ENCODE measurements at regions not wholly inside any gene's neighbourhood (a gene's known extent, or its start where the extent isn't known, plus 50 kb on each side); places are given as distances from the start of the nearest gene placed in this dataset.
A peak's percentile ranks its signal among the peaks of the same experiment; 100 is the strongest.

- H3K9me3 ChIP-seq (ENCODE audit: low read length), result no peaks in the 10 kb centered on the region
- H3K27me3 ChIP-seq (ENCODE audit: insufficient read depth, low read depth, low read length), result no peaks in the 10 kb centered on the region
- H3K27ac ChIP-seq (ENCODE audit: low read length), result no peak overlapping the region
- H3K9ac ChIP-seq (ENCODE audit: low read length), result no peak overlapping the region
- no peak overlapping the region for H3K4me2 ChIP-seq (ENCODE audit: low read length)
- H2AFZ ChIP-seq (ENCODE audit: low read depth, low read length), result no peak overlapping the region
- no peak overlapping the region for H3K4me3 ChIP-seq (ENCODE audit: low read length)
- no peaks in the 10 kb centered on the region for H3K36me3 ChIP-seq (ENCODE audit: insufficient read depth, low read length)
- TF ChIP-seq SMC3 (conservative IDR thresholded peaks at IDR 0.05; ENCODE audit: poor library complexity) (no peak), POLR2AphosphoS5 (IDR thresholded peaks at IDR 0.05) (no peak), EP300 (conservative IDR thresholded peaks at IDR 0.05; ENCODE audit: poor library complexity, severe bottlenecking) (no peak)
- H3K79me2 ChIP-seq (replicated peaks; ENCODE audit: insufficient read depth, low read length), result no peaks in the 10 kb centered on the region
- no peaks in the 10 kb centered on the region for H4K20me1 ChIP-seq (ENCODE audit: insufficient read depth)
- no peaks in the 10 kb centered on the region for H3F3A ChIP-seq (ENCODE audit: insufficient read depth, low read length, poor library complexity, severe bottlenecking)
- H3K9me2 ChIP-seq (ENCODE audit: insufficient read depth, low read length), result no peaks in the 10 kb centered on the region
These were observed 68.7 kb upstream of the LARP1 start for GRCh38 chr5:154686490-154686889.

DNA sequence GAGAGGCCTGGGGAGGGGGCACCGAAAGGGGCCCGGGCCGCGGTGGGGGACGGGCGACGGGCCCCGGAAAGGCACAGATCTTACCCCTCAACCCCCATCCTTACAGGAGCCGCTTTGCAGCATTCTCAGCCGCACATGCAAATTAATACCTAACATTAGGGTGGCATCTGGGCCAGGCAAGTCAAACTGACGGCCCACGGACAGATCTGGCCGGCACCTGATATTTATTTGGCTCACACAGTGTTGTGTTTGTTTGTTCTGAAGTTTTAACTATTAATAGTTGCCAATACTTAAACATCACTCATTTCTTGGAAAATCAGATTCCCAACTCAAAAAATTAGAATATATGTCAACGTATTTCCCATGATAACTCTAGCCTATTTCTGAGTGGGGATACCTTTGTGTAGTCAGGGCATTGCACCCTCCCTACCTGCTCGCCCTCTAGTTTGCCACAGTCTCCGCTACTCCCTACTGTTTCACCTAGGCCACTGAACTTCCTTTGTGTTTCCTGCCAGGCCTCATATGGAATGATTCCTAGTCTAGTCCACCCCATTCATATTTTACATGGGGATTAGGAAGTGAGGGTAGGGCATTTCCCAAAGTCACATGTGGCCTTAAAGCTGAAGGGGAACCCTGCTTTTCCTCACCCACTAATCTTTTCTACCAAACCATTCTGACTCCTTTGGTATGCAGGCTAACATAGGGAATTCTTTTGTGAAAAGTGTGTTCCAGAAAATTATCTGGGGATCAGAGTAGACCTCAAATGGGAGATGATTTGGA lies 71.9 kb upstream of the LARP1 start:
- Histone ChIP-seq H3K9me3 (ENCODE audit: low read length) (no peaks in the 10 kb centered on the region), H3K27ac (ENCODE audit: low read length) (peak overlapping the region; percentile 20), H3K4me3 (ENCODE audit: low read length) (peak overlapping the region; percentile 69), H3K27me3 (ENCODE audit: insufficient read depth, low read depth, low read length) (no peaks in the 10 kb centered on the region), H3K9ac (ENCODE audit: low read length) (peak overlapping the region; percentile 63), H3K36me3 (ENCODE audit: insufficient read depth, low read length) (no peaks in the 10 kb centered on the region), H3K79me2 (replicated peaks; ENCODE audit: insufficient read depth, low read length) (no peaks in the 10 kb centered on the region), H3K4me2 (ENCODE audit: low read length) (peak overlapping the region; percentile 30), H2AFZ (ENCODE audit: low read depth, low read length) (peak overlapping the region; percentile 69), H4K20me1 (ENCODE audit: insufficient read depth) (no peaks in the 10 kb centered on the region), H3F3A (ENCODE audit: insufficient read depth, low read length, poor library complexity, severe bottlenecking) (no peaks in the 10 kb centered on the region), H3K9me2 (ENCODE audit: insufficient read depth, low read length) (no peaks in the 10 kb centered on the region)
- TF ChIP-seq RAD21 (conservative IDR thresholded peaks at IDR 0.05) (no peak), EZH2 (IDR thresholded peaks at IDR 0.05; ENCODE audit: borderline replicate concordance, insufficient read depth, low read length, poor library complexity, severe bottlenecking) (no peak), SMC3 (conservative IDR thresholded peaks at IDR 0.05; ENCODE audit: poor library complexity) (no peak), EP300 (conservative IDR thresholded peaks at IDR 0.05; ENCODE audit: poor library complexity, severe bottlenecking) (no peak), TAF1 (IDR thresholded peaks at IDR 0.05; ENCODE audit: low read depth) (no peak), POLR2AphosphoS5 (IDR thresholded peaks at IDR 0.05) (no peak), MXI1 (conservative IDR thresholded peaks at IDR 0.05; ENCODE audit: poor library complexity, severe bottlenecking) (no peak)
- TF ChIP-seq, protein P1, sequence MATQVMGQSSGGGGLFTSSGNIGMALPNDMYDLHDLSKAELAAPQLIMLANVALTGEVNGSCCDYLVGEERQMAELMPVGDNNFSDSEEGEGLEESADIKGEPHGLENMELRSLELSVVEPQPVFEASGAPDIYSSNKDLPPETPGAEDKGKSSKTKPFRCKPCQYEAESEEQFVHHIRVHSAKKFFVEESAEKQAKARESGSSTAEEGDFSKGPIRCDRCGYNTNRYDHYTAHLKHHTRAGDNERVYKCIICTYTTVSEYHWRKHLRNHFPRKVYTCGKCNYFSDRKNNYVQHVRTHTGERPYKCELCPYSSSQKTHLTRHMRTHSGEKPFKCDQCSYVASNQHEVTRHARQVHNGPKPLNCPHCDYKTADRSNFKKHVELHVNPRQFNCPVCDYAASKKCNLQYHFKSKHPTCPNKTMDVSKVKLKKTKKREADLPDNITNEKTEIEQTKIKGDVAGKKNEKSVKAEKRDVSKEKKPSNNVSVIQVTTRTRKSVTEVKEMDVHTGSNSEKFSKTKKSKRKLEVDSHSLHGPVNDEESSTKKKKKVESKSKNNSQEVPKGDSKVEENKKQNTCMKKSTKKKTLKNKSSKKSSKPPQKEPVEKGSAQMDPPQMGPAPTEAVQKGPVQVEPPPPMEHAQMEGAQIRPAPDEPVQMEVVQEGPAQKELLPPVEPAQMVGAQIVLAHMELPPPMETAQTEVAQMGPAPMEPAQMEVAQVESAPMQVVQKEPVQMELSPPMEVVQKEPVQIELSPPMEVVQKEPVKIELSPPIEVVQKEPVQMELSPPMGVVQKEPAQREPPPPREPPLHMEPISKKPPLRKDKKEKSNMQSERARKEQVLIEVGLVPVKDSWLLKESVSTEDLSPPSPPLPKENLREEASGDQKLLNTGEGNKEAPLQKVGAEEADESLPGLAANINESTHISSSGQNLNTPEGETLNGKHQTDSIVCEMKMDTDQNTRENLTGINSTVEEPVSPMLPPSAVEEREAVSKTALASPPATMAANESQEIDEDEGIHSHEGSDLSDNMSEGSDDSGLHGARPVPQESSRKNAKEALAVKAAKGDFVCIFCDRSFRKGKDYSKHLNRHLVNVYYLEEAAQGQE (IDR thresholded peaks at IDR 0.05; ENCODE audit: borderline replicate concordance), result no peak
- TF ChIP-seq, protein P2, sequence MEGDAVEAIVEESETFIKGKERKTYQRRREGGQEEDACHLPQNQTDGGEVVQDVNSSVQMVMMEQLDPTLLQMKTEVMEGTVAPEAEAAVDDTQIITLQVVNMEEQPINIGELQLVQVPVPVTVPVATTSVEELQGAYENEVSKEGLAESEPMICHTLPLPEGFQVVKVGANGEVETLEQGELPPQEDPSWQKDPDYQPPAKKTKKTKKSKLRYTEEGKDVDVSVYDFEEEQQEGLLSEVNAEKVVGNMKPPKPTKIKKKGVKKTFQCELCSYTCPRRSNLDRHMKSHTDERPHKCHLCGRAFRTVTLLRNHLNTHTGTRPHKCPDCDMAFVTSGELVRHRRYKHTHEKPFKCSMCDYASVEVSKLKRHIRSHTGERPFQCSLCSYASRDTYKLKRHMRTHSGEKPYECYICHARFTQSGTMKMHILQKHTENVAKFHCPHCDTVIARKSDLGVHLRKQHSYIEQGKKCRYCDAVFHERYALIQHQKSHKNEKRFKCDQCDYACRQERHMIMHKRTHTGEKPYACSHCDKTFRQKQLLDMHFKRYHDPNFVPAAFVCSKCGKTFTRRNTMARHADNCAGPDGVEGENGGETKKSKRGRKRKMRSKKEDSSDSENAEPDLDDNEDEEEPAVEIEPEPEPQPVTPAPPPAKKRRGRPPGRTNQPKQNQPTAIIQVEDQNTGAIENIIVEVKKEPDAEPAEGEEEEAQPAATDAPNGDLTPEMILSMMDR (IDR thresholded peaks at IDR 0.05; ENCODE audit: poor library complexity, severe bottlenecking), result no peak
